HepG2 (cell line): ENCODE measurements at regions not wholly inside any gene's neighbourhood (a gene's known extent, or its start where the extent isn't known, plus 50 kb on each side); places are given as distances from the start of the nearest gene placed in this dataset.
"Not testable (repeated sequence)": the region's sequence is repeated elsewhere in the genome, so short reads cannot be mapped to it uniquely, and the experiment has no call there.

Source experiments
- ATAC-seq: fragments of 200-7000 bp; cut with Tn5 transposase; 3 replicates; pipeline ENCODE4 v1.9.1; 2020; ENCODE audit warnings: mild to moderate bottlenecking, moderate library complexity
- BruUV-seq: library from RNA; stranded (reverse); fragments of 400-500 nt; replicated peaks from 2 replicates; lab custom pipeline; 2021; lab: Mats Ljungman, UMichigan
- CTCF ChIA-PET: fragments of 300-600 bp; formaldehyde crosslinking; extraction: SDS; loops from one replicate; lab custom pipeline; 2021; ENCODE audit warnings: low total read pairs, inconsistent platforms, low intra/inter-chr PET ratio; lab: Yijun Ruan, JAX
- POLR2A ChIA-PET: fragments of 350-600 bp; sonication (Branson Sonifier 250); formaldehyde crosslinking; loops from one replicate; lab custom pipeline; 2020; ENCODE audit warnings: antibody characterized with exemption, inconsistent platforms; lab: Yijun Ruan, JAX
- DNase-seq: peaks from one replicate; pipeline ENCODE4 v3.0.0-alpha.2; 2015; ENCODE audit warnings: low spot score
- FAIRE-seq: peaks from 3 replicates; lab custom pipeline; 2011; peaks lifted over from hg19 to GRCh38; lab: Jason Lieb, UNC
- H2AFZ ChIP-seq: one replicate; pipeline ENCODE4 v1.6.1; 2011; ENCODE audit warnings: low read length, inconsistent platforms
- H3K27ac ChIP-seq: fragments of 300-600 bp; 3 replicates; pipeline ENCODE4 v1.8.0; 2011; ENCODE audit warnings: mixed run types, mild to moderate bottlenecking, mixed read lengths, low read length, inconsistent platforms; ENCODE audit not compliant: insufficient read depth; ENCODE audit errors: extremely low read length
- H3K27me3 ChIP-seq, 2 experiments: fragments of 200-600 bp in 1 of 2; 2 replicates in 1 of 2; 3 replicates in 1 of 2; pipeline versions ENCODE4 v1.6.0 to v1.8.0; 2011; ENCODE audit warnings: low read length in 2 of 2, mild to moderate bottlenecking in 2 of 2, moderate library complexity in 2 of 2, inconsistent platforms in 1 of 2; ENCODE audit not compliant: insufficient read depth in 2 of 2, control insufficient read depth in 1 of 2
- H3K36me3 ChIP-seq, 2 experiments: fragments of 200-600 bp in 1 of 2; replicated peaks in 1 of 2; 2 replicates in 1 of 2; 3 replicates in 1 of 2; pipeline versions ENCODE4 v1.5.1 to v1.8.0; 2011; ENCODE audit warnings: low read length in 2 of 2, inconsistent platforms in 1 of 2; ENCODE audit not compliant: insufficient read depth in 2 of 2, control insufficient read depth in 1 of 2
- H3K4me1 ChIP-seq: 2 replicates; pipeline ENCODE4 v1.5.1; 2012; ENCODE audit warnings: low read length, inconsistent platforms; ENCODE audit not compliant: insufficient read depth
- H3K4me2 ChIP-seq: 2 replicates; pipeline ENCODE4 v1.6.0; 2011; ENCODE audit warnings: low read depth, low read length, inconsistent platforms
- H3K4me3 ChIP-seq, 3 experiments: fragments of 200-600 bp in 1 of 3; sonication (generic), shearing (Covaris generic) in 1 of 3; replicated peaks in 1 of 3; 2 replicates each; pipeline ENCODE4 v1.5.1; 2011 to 2016; ENCODE audit warnings: low read length in 3 of 3, inconsistent platforms in 2 of 3, low read depth in 2 of 3, mild to moderate bottlenecking in 2 of 3, control low read depth in 1 of 3, mixed read lengths in 1 of 3; ENCODE audit not compliant: insufficient read depth in 1 of 3
- H3K79me2 ChIP-seq: one replicate; pipeline ENCODE4 v1.6.1; 2011; ENCODE audit warnings: low read length, inconsistent platforms; ENCODE audit not compliant: insufficient read depth
- H3K9ac ChIP-seq: 2 replicates; pipeline ENCODE4 v1.6.0; 2011; ENCODE audit warnings: mild to moderate bottlenecking, low read depth, low read length, inconsistent platforms; ENCODE audit not compliant: insufficient read depth
- H3K9me3 ChIP-seq: 2 replicates; pipeline ENCODE4 v1.5.1; 2012; ENCODE audit warnings: mild to moderate bottlenecking, low read length
- H4K20me1 ChIP-seq: 2 replicates; pipeline ENCODE4 v1.6.0; 2011; ENCODE audit warnings: inconsistent platforms, mild to moderate bottlenecking, low read length, moderate library complexity; ENCODE audit not compliant: insufficient read depth
- ELF1 ChIP-seq: sonication (generic); formaldehyde crosslinking; IDR thresholded peaks from 2 replicates; pipeline ENCODE4 v1.4.0; 2020; ENCODE audit warnings: missing genetic modification reagents
- IRF9 ChIP-seq: sonication (generic); formaldehyde crosslinking; IDR thresholded peaks from 2 replicates; pipeline ENCODE4 v1.8.0; 2022; ENCODE audit warnings: missing genetic modification reagents, mild to moderate bottlenecking, borderline replicate concordance
- JUN ChIP-seq: sonication (generic); formaldehyde crosslinking; IDR thresholded peaks from 2 replicates; pipeline ENCODE4 v1.4.0; 2020; ENCODE audit warnings: mild to moderate bottlenecking, missing genetic modification reagents
- MZF1 ChIP-seq: sonication (generic); formaldehyde crosslinking; IDR thresholded peaks from 2 replicates; pipeline ENCODE4 v1.8.1; 2023; ENCODE audit warnings: mild to moderate bottlenecking, missing genetic modification reagents, borderline replicate concordance
- ZNF768 ChIP-seq: sonication (generic); formaldehyde crosslinking; IDR thresholded peaks from 2 replicates; pipeline ENCODE4 v1.4.0; 2020; ENCODE audit warnings: missing genetic modification reagents
- WGBS: methylation state at CpG from one replicate; pipeline ENCODE4 v1.1.6; 2017; ENCODE audit warnings: low lambda C conversion rate; 5-methylcytosine and 5-hydroxymethylcytosine counted together
- in situ Hi-C: cut with HindIII; loops from 2 replicates; pipeline ENCODE4 v1.10.0; 2017; ENCODE audit warnings: low pct_unique_long_range_greater_than_20kb; ENCODE audit not compliant: extremely low pct_ligation_motif_present
- intact Hi-C: fragments of 100-400 bp; cut with micrococcal nuclease; formaldehyde crosslinking; loops from one replicate; pipeline ENCODE4 v1.10.0; 2022; ENCODE audit not compliant: unreplicated experiment

GRCh38 chr2:239730567-239730882 lies 294.6 kb downstream of the NDUFA10 start:
- H3K9me3 ChIP-seq, in situ Hi-C loops, POLR2A ChIA-PET, H2AFZ ChIP-seq, H3K27ac ChIP-seq, intact Hi-C loops, H3K79me2 ChIP-seq, FAIRE-seq, H3K36me3 ChIP-seq, CTCF ChIA-PET, DNase-seq, H3K4me2 ChIP-seq, H3K4me3 ChIP-seq, H4K20me1 ChIP-seq, H3K4me1 ChIP-seq, H3K9ac ChIP-seq, ATAC-seq, BruUV-seq: not testable (repeated sequence)
- peak; percentile 93 for TF ChIP-seq ZNF768 (CRISPR knock-in tag)
- WGBS: 12% methylated on average over 8 of the region's 8 CpGs
- H3K27me3 ChIP-seq: peaks cover 25 to 58% of the 10 kb centered on the region in 2 experiments

- no TSS peak for BruUV-seq
- 13% methylated on average over 18 of the region's 22 CpGs for WGBS
- H3K27ac ChIP-seq: no peak overlapping the region
- H2AFZ ChIP-seq: no peak overlapping the region
- H4K20me1 ChIP-seq: peaks cover 9% of the 10 kb centered on the region; the same call in 1 of the 2 replicates
- in situ Hi-C loops: no loop called here
- no peak for ATAC-seq
- TF ChIP-seq MZF1 (no peak), JUN (CRISPR knock-in tag) (no peak), IRF9 (CRISPR knock-in tag) (no peak), ELF1 (CRISPR knock-in tag) (no peak), ZNF768 (CRISPR knock-in tag) (peak; percentile 97)
- H3K4me3 ChIP-seq: no peak overlapping the region
- no peaks in the 10 kb centered on the region for H3K79me2 ChIP-seq
- H3K36me3 ChIP-seq: no peaks in the 10 kb centered on the region
- H3K9me3 ChIP-seq: no peaks in the 10 kb centered on the region
- DNase-seq: no peak
- H3K4me2 ChIP-seq: no peak overlapping the region
- FAIRE-seq: no peak
- H3K9ac ChIP-seq: no peak overlapping the region
- POLR2A ChIA-PET: no interaction called here
- CTCF ChIA-PET: no interaction called here
- intact Hi-C loops: no loop called here
- no peaks in the 10 kb centered on the region for H3K4me1 ChIP-seq
- H3K27me3 ChIP-seq: peaks cover 25 to 64% of the 10 kb centered on the region in 2 experiments
Observed at GRCh38 chr2:239729681-239730566, 295.2 kb downstream of the NDUFA10 start.
